ENCODE measurements at regions not wholly inside any gene's neighbourhood (a gene's known extent, or its start where the extent isn't known, plus 50 kb on each side); places are given as distances from the start of the nearest gene placed in this dataset.
"Not testable (repeated sequence)": the region's sequence is repeated elsewhere in the genome, so short reads cannot be mapped to it uniquely, and the experiment has no call there.

DNA sequence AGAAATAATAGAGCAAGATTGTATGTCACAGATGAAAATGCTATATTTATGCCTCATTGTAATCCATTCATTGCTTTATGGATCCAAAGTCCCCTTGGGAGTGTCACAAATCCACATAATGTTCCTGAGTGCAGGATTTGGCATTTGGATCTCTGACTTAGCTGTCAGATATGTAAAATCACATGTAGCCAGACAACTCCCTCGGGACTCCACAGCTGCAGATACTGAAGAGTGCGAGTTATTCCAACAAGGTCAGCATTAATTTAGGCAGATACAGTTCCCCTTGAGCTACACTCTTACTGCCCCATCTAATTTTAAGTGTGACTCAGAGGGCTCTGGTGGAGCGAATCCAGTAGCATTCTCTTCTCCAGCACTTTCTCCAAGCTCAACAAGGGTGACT, 433.2 kb downstream of the CD83 start:
- DNase-seq (ENCODE audit: low read depth in 1 of 2, low spot score in 1 of 2), result no peak
- Histone ChIP-seq H3K4me3 (replicated peaks; ENCODE audit: insufficient read depth, low read length) (no peak overlapping the region), H3K27ac (replicated peaks) (no peak overlapping the region), H3K27me3 (ENCODE audit: insufficient read depth, poor library complexity, severe bottlenecking) (no peaks in the 10 kb centered on the region)
- TF ChIP-seq, protein P1, sequence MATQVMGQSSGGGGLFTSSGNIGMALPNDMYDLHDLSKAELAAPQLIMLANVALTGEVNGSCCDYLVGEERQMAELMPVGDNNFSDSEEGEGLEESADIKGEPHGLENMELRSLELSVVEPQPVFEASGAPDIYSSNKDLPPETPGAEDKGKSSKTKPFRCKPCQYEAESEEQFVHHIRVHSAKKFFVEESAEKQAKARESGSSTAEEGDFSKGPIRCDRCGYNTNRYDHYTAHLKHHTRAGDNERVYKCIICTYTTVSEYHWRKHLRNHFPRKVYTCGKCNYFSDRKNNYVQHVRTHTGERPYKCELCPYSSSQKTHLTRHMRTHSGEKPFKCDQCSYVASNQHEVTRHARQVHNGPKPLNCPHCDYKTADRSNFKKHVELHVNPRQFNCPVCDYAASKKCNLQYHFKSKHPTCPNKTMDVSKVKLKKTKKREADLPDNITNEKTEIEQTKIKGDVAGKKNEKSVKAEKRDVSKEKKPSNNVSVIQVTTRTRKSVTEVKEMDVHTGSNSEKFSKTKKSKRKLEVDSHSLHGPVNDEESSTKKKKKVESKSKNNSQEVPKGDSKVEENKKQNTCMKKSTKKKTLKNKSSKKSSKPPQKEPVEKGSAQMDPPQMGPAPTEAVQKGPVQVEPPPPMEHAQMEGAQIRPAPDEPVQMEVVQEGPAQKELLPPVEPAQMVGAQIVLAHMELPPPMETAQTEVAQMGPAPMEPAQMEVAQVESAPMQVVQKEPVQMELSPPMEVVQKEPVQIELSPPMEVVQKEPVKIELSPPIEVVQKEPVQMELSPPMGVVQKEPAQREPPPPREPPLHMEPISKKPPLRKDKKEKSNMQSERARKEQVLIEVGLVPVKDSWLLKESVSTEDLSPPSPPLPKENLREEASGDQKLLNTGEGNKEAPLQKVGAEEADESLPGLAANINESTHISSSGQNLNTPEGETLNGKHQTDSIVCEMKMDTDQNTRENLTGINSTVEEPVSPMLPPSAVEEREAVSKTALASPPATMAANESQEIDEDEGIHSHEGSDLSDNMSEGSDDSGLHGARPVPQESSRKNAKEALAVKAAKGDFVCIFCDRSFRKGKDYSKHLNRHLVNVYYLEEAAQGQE (IDR thresholded peaks at IDR 0.05; ENCODE audit: insufficient replicate concordance, low read depth), result no peak
- TF ChIP-seq GABPA (IDR thresholded peaks at IDR 0.05; ENCODE audit: low read depth) (no peak), POLR2AphosphoS5 (IDR thresholded peaks at IDR 0.05; ENCODE audit: low read depth) (no peak), SPI1 (IDR thresholded peaks at IDR 0.05; ENCODE audit: borderline replicate concordance, low read depth) (no peak)
- TF ChIP-seq, protein P2, sequence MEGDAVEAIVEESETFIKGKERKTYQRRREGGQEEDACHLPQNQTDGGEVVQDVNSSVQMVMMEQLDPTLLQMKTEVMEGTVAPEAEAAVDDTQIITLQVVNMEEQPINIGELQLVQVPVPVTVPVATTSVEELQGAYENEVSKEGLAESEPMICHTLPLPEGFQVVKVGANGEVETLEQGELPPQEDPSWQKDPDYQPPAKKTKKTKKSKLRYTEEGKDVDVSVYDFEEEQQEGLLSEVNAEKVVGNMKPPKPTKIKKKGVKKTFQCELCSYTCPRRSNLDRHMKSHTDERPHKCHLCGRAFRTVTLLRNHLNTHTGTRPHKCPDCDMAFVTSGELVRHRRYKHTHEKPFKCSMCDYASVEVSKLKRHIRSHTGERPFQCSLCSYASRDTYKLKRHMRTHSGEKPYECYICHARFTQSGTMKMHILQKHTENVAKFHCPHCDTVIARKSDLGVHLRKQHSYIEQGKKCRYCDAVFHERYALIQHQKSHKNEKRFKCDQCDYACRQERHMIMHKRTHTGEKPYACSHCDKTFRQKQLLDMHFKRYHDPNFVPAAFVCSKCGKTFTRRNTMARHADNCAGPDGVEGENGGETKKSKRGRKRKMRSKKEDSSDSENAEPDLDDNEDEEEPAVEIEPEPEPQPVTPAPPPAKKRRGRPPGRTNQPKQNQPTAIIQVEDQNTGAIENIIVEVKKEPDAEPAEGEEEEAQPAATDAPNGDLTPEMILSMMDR (IDR thresholded peaks at IDR 0.05; ENCODE audit: insufficient read depth, low read length), result no peak

DNA sequence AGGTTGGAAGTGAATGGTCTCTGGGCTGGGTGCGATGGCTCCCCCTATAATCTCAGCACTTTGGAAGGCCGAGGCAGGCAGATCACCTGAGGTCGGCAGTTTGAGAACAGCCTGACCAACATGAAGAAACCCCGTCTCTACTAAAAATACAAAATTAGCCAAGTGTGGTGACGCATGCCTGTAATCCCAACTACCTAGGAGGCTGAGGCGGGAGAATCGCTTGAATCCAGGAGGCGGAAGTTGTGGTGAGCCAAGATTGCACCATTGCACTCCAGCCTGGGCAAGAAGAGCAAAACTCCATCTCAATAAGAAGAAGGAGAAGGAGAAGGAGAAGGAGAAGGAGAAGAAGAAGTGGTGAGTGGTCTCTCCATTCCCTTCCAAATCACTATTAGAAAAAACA, 434.0 kb downstream of the CD83 start:
- not testable (repeated sequence) for H3K27me3 ChIP-seq (ENCODE audit: insufficient read depth, poor library complexity, severe bottlenecking); H3K4me3 ChIP-seq (replicated peaks; ENCODE audit: insufficient read depth, low read length); H3K27ac ChIP-seq (replicated peaks)
- DNase-seq (ENCODE audit: low read depth in 1 of 2, low spot score in 1 of 2), result peak in 1 of 2 experiments; percentile 28

DNA sequence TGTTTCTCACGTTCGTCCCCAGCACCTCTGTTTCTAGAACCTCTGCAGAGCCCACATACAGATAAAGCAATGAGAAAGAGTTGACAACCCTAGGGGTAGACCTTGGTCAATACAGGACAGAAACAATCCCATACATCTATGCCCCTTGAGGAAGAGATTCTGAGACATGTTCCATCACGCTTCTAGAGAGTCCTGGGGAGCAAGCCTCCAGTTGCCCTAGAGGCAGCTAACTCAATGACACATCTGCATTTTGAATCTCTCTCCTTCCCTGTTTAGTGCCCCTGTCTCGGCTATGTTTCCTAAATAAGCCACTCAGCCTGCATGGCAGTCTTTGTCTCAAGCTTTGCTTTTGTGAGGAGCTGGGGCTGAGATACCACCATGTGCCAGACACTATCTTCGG, 435.3 kb downstream of the CD83 start:
- Histone ChIP-seq H3K4me3 (replicated peaks; ENCODE audit: insufficient read depth, low read length) (no peak overlapping the region), H3K27ac (replicated peaks) (no peak overlapping the region), H3K27me3 (ENCODE audit: insufficient read depth, poor library complexity, severe bottlenecking) (no peaks in the 10 kb centered on the region)
- TF ChIP-seq, protein P2 (IDR thresholded peaks at IDR 0.05; ENCODE audit: insufficient read depth, low read length), result no peak
- no peak for TF ChIP-seq POLR2AphosphoS5 (IDR thresholded peaks at IDR 0.05; ENCODE audit: low read depth)
- no peak for TF ChIP-seq GABPA (IDR thresholded peaks at IDR 0.05; ENCODE audit: low read depth)
- TF ChIP-seq, protein P1 (IDR thresholded peaks at IDR 0.05; ENCODE audit: insufficient replicate concordance, low read depth), result no peak
- TF ChIP-seq SPI1 (IDR thresholded peaks at IDR 0.05; ENCODE audit: borderline replicate concordance, low read depth), result no peak
- no peak for DNase-seq (ENCODE audit: low read depth in 1 of 2, low spot score in 1 of 2)

DNA sequence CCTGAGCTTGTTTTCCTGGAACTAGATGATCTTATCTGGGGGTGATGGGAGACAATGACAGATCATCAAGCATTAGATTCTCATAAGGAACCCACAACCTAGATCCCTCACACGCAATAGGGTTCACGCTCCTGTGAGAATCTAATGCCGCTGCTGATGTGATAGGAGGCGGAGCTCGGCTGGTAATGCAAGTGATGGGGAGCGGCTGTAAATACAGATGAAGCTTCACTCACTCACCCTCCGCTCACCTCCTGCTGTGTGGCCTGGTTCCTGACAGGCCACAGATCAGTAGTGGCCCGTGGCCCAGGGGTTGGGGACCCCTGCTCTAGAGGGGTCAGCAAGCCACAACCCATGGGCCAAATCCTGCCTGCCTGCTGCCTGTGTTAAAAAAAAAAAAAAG, 435.9 kb downstream of the CD83 start:
- Histone ChIP-seq H3K27me3 (ENCODE audit: insufficient read depth, poor library complexity, severe bottlenecking) (no peaks in the 10 kb centered on the region), H3K4me3 (replicated peaks; ENCODE audit: insufficient read depth, low read length) (no peak overlapping the region), H3K27ac (replicated peaks) (no peak overlapping the region)
- DNase-seq (ENCODE audit: low read depth in 1 of 2, low spot score in 1 of 2), result no peak
- TF ChIP-seq, protein P1 (IDR thresholded peaks at IDR 0.05; ENCODE audit: insufficient replicate concordance, low read depth), result no peak
- TF ChIP-seq SPI1 (IDR thresholded peaks at IDR 0.05; ENCODE audit: borderline replicate concordance, low read depth) (no peak), GABPA (IDR thresholded peaks at IDR 0.05; ENCODE audit: low read depth) (no peak), POLR2AphosphoS5 (IDR thresholded peaks at IDR 0.05; ENCODE audit: low read depth) (no peak)
- TF ChIP-seq, protein P2 (IDR thresholded peaks at IDR 0.05; ENCODE audit: insufficient read depth, low read length), result no peak

Measured in HL-60 (cell line).